Nephron (organoid): ENCODE measurements at regions not wholly inside any gene's neighbourhood (a gene's known extent, or its start where the extent isn't known, plus 50 kb on each side); places are given as distances from the start of the nearest gene placed in this dataset.

Experiments
- H3K27ac Mint-ChIP-seq, 3 experiments: 2 replicates each; pipeline ENCODE4 v1.8.0; 2020; ENCODE audit warnings: mixed read lengths in 3 of 3, mild to moderate bottlenecking in 2 of 3, moderate library complexity in 1 of 3
- H3K27me3 Mint-ChIP-seq: 2 replicates; pipeline ENCODE4 v1.8.0; 2021; ENCODE audit warnings: low read depth, mild to moderate bottlenecking, moderate library complexity, mixed read lengths
- H3K36me3 Mint-ChIP-seq: 2 replicates; pipeline ENCODE4 v1.8.0; 2020; ENCODE audit warnings: low read depth, mixed read lengths
- H3K4me1 Mint-ChIP-seq: 2 replicates; pipeline ENCODE4 v1.8.0; 2020; ENCODE audit warnings: mixed read lengths
- H3K4me3 Mint-ChIP-seq, 3 experiments: 2 replicates each; pipeline ENCODE4 v1.8.0; 2020; ENCODE audit warnings: mild to moderate bottlenecking in 3 of 3, mixed read lengths in 3 of 3, moderate library complexity in 2 of 3
- H3K9me3 Mint-ChIP-seq: 2 replicates; pipeline ENCODE4 v1.8.0; 2020; ENCODE audit warnings: mixed read lengths
- CTCF ChIP-seq, 3 experiments: fragments of 200-600 bp; sonication (generic); IDR thresholded peaks; one replicate each; pipeline ENCODE4 v1.5.0; 2021; ENCODE audit warnings: antibody characterized with exemption in 3 of 3; ENCODE audit not compliant: unreplicated experiment in 3 of 3

GRCh38 chr2:103103678-103104077 is 341.8 kb downstream of the TMEM182 start:
- no peak overlapping the region for H3K27ac Mint-ChIP-seq
- H3K36me3 Mint-ChIP-seq: no peaks in the 10 kb centered on the region
- H3K4me1 Mint-ChIP-seq: no peaks in the 10 kb centered on the region
- no peak overlapping the region for H3K4me3 Mint-ChIP-seq
- no peaks in the 10 kb centered on the region for H3K27me3 Mint-ChIP-seq
- no peak for TF ChIP-seq CTCF (IDR thresholded peaks at IDR 0.05; ENCODE audit: unreplicated experiment in 3 of 3)
- H3K9me3 Mint-ChIP-seq: no peaks in the 10 kb centered on the region

- no peak for TF ChIP-seq CTCF (IDR thresholded peaks at IDR 0.05; ENCODE audit: unreplicated experiment in 3 of 3)
- no peaks in the 10 kb centered on the region for H3K27me3 Mint-ChIP-seq
- H3K27ac Mint-ChIP-seq: no peak overlapping the region
- H3K4me3 Mint-ChIP-seq: no peak overlapping the region
- no peaks in the 10 kb centered on the region for H3K9me3 Mint-ChIP-seq
- H3K4me1 Mint-ChIP-seq: no peaks in the 10 kb centered on the region
- H3K36me3 Mint-ChIP-seq: no peaks in the 10 kb centered on the region
These were observed 357.5 kb downstream of the TMEM182 start for GRCh38 chr2:103119352-103119751.

GRCh38 chr2:103121106-103121505 is 359.3 kb downstream of the TMEM182 start:
- Mint-ChIP-seq H3K4me3 (no peak overlapping the region), H3K27me3 (no peaks in the 10 kb centered on the region), H3K4me1 (no peaks in the 10 kb centered on the region), H3K9me3 (no peaks in the 10 kb centered on the region), H3K27ac (no peak overlapping the region), H3K36me3 (no peaks in the 10 kb centered on the region)
- no peak for TF ChIP-seq CTCF (IDR thresholded peaks at IDR 0.05; ENCODE audit: unreplicated experiment in 3 of 3)

GRCh38 chr2:103123516-103123915 is 361.7 kb downstream of the TMEM182 start:
- Mint-ChIP-seq H3K36me3 (no peaks in the 10 kb centered on the region), H3K27ac (no peak overlapping the region), H3K4me3 (no peak overlapping the region), H3K9me3 (no peaks in the 10 kb centered on the region), H3K4me1 (no peaks in the 10 kb centered on the region), H3K27me3 (no peaks in the 10 kb centered on the region)
- TF ChIP-seq CTCF (IDR thresholded peaks at IDR 0.05; ENCODE audit: unreplicated experiment in 3 of 3): no peak

- H3K27me3 Mint-ChIP-seq: no peaks in the 10 kb centered on the region
- no peaks in the 10 kb centered on the region for H3K4me1 Mint-ChIP-seq
- no peak overlapping the region for H3K4me3 Mint-ChIP-seq
- no peaks in the 10 kb centered on the region for H3K36me3 Mint-ChIP-seq
- H3K27ac Mint-ChIP-seq: no peak overlapping the region
- no peaks in the 10 kb centered on the region for H3K9me3 Mint-ChIP-seq
- no peak for TF ChIP-seq CTCF (IDR thresholded peaks at IDR 0.05; ENCODE audit: unreplicated experiment in 3 of 3)
These were observed 369.0 kb downstream of the TMEM182 start for GRCh38 chr2:103130857-103131256.

GRCh38 chr2:103132536-103133217 is 370.8 kb downstream of the TMEM182 start:
- Mint-ChIP-seq H3K4me3 (no peak overlapping the region), H3K27me3 (no peaks in the 10 kb centered on the region), H3K9me3 (no peaks in the 10 kb centered on the region), H3K4me1 (no peaks in the 10 kb centered on the region), H3K36me3 (no peaks in the 10 kb centered on the region), H3K27ac (no peak overlapping the region)
- no peak for TF ChIP-seq CTCF (IDR thresholded peaks at IDR 0.05; ENCODE audit: unreplicated experiment in 3 of 3)
